ENCODE measurements at regions not wholly inside any gene's neighbourhood (a gene's known extent, or its start where the extent isn't known, plus 50 kb on each side); places are given as distances from the start of the nearest gene placed in this dataset.

DNA sequence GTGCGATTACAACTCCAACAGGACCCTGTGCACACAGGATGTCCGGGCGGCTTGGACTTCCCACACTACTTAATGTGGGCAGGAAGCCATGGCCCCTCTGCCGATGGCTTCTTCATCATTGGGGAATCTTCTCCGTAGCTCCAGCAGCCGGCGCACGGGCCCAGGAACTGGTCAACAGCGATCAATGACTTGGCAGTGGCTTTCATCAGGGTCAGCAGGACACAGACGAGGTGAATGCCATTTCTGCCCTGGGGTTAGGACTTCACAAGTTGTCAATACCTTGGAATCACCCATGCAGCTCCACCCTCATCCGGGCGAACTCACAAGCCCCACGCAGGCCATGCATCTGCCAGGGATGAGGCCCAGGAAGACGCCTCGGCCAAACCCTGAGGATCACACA, 645.7 kb downstream of the BRD1 start:
- Mint-ChIP-seq H3K27me3 (ENCODE audit: insufficient read depth, low read depth, poor library complexity) (peaks cover 3% of the 10 kb centered on the region), H3K27ac (no peak overlapping the region), H3K36me3 (ENCODE audit: low read depth) (no peaks in the 10 kb centered on the region), H3K4me3 (no peak overlapping the region), H3K9me3 (no peaks in the 10 kb centered on the region), H3K4me1 (peaks cover 2% of the 10 kb centered on the region; the same call in 2 of the 3 replicates)
- no peaks in the 10 kb centered on the region for H3K27me3 ChIP-seq (ENCODE audit: insufficient read depth)
- no peaks in the 10 kb centered on the region for H4K20me1 ChIP-seq (replicated peaks; ENCODE audit: insufficient read depth)
- TF ChIP-seq ZNF331 (CRISPR knock-in tag; IDR thresholded peaks at IDR 0.05; ENCODE audit: low read depth) (no peak), EZH2phosphoT487 (IDR thresholded peaks at IDR 0.05; ENCODE audit: unreplicated experiment) (no peak), NANOG (IDR thresholded peaks at IDR 0.05; ENCODE audit: borderline replicate concordance) (no peak), ZNF114 (CRISPR knock-in tag; IDR thresholded peaks at IDR 0.05) (no peak), EZH2 (IDR thresholded peaks at IDR 0.05; ENCODE audit: low read depth, unreplicated experiment) (no peak), CREB1 (CRISPR knock-in tag; IDR thresholded peaks at IDR 0.05; ENCODE audit: low read depth) (no peak), JUNB (IDR thresholded peaks at IDR 0.05; ENCODE audit: unreplicated experiment) (no peak)
- TF ChIP-seq, protein P1, sequence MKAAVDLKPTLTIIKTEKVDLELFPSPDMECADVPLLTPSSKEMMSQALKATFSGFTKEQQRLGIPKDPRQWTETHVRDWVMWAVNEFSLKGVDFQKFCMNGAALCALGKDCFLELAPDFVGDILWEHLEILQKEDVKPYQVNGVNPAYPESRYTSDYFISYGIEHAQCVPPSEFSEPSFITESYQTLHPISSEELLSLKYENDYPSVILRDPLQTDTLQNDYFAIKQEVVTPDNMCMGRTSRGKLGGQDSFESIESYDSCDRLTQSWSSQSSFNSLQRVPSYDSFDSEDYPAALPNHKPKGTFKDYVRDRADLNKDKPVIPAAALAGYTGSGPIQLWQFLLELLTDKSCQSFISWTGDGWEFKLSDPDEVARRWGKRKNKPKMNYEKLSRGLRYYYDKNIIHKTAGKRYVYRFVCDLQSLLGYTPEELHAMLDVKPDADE (IDR thresholded peaks at IDR 0.05): no peak
- TF ChIP-seq, protein P2, sequence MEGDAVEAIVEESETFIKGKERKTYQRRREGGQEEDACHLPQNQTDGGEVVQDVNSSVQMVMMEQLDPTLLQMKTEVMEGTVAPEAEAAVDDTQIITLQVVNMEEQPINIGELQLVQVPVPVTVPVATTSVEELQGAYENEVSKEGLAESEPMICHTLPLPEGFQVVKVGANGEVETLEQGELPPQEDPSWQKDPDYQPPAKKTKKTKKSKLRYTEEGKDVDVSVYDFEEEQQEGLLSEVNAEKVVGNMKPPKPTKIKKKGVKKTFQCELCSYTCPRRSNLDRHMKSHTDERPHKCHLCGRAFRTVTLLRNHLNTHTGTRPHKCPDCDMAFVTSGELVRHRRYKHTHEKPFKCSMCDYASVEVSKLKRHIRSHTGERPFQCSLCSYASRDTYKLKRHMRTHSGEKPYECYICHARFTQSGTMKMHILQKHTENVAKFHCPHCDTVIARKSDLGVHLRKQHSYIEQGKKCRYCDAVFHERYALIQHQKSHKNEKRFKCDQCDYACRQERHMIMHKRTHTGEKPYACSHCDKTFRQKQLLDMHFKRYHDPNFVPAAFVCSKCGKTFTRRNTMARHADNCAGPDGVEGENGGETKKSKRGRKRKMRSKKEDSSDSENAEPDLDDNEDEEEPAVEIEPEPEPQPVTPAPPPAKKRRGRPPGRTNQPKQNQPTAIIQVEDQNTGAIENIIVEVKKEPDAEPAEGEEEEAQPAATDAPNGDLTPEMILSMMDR (conservative IDR thresholded peaks at IDR 0.05; ENCODE audit: low read depth in 2 of 2): no peak
- TF ChIP-seq, protein P3, sequence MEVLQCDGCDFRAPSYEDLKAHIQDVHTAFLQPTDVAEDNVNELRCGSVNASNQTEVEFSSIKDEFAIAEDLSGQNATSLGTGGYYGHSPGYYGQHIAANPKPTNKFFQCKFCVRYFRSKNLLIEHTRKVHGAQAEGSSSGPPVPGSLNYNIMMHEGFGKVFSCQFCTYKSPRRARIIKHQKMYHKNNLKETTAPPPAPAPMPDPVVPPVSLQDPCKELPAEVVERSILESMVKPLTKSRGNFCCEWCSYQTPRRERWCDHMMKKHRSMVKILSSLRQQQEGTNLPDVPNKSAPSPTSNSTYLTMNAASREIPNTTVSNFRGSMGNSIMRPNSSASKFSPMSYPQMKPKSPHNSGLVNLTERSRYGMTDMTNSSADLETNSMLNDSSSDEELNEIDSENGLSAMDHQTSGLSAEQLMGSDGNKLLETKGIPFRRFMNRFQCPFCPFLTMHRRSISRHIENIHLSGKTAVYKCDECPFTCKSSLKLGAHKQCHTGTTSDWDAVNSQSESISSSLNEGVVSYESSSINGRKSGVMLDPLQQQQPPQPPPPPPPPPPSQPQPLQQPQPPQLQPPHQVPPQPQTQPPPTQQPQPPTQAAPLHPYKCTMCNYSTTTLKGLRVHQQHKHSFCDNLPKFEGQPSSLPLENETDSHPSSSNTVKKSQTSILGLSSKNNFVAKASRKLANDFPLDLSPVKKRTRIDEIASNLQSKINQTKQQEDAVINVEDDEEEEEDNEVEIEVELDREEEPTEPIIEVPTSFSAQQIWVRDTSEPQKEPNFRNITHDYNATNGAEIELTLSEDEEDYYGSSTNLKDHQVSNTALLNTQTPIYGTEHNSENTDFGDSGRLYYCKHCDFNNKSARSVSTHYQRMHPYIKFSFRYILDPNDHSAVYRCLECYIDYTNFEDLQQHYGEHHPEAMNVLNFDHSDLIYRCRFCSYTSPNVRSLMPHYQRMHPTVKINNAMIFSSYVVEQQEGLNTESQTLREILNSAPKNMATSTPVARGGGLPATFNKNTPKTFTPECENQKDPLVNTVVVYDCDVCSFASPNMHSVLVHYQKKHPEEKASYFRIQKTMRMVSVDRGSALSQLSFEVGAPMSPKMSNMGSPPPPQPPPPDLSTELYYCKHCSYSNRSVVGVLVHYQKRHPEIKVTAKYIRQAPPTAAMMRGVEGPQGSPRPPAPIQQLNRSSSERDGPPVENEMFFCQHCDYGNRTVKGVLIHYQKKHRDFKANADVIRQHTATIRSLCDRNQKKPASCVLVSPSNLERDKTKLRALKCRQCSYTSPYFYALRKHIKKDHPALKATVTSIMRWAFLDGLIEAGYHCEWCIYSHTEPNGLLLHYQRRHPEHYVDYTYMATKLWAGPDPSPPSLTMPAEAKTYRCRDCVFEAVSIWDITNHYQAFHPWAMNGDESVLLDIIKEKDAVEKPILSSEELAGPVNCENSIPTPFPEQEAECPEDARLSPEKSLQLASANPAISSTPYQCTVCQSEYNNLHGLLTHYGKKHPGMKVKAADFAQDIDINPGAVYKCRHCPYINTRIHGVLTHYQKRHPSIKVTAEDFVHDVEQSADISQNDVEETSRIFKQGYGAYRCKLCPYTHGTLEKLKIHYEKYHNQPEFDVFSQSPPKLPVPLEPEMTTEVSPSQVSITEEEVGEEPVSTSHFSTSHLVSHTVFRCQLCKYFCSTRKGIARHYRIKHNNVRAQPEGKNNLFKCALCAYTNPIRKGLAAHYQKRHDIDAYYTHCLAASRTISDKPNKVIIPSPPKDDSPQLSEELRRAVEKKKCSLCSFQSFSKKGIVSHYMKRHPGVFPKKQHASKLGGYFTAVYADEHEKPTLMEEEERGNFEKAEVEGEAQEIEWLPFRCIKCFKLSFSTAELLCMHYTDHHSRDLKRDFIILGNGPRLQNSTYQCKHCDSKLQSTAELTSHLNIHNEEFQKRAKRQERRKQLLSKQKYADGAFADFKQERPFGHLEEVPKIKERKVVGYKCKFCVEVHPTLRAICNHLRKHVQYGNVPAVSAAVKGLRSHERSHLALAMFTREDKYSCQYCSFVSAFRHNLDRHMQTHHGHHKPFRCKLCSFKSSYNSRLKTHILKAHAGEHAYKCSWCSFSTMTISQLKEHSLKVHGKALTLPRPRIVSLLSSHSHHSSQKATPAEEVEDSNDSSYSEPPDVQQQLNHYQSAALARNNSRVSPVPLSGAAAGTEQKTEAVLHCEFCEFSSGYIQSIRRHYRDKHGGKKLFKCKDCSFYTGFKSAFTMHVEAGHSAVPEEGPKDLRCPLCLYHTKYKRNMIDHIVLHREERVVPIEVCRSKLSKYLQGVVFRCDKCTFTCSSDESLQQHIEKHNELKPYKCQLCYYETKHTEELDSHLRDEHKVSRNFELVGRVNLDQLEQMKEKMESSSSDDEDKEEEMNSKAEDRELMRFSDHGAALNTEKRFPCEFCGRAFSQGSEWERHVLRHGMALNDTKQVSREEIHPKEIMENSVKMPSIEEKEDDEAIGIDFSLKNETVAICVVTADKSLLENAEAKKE (CRISPR knock-in tag; IDR thresholded peaks at IDR 0.05): no peak
- H3K4me3 ChIP-seq: no peak overlapping the region
- H3K9me2 ChIP-seq (ENCODE audit: insufficient read depth): no peaks in the 10 kb centered on the region
- no peak overlapping the region for H3K27ac ChIP-seq (ENCODE audit: low read depth)
- no peaks in the 10 kb centered on the region for H3K79me2 ChIP-seq (replicated peaks; ENCODE audit: insufficient read depth)
- no peak overlapping the region for H2AFZ ChIP-seq
- H3F3A ChIP-seq (replicated peaks; ENCODE audit: low read depth): no peaks in the 10 kb centered on the region
- no peak overlapping the region for H3K4me2 ChIP-seq
- DNase-seq (ENCODE audit: low spot score) (no peak), ATAC-seq (no peak)
- no peaks in the 10 kb centered on the region for H3K4me1 ChIP-seq (ENCODE audit: insufficient read depth)
- H3K36me3 ChIP-seq (ENCODE audit: insufficient read depth): no peaks in the 10 kb centered on the region; the same call in 1 of the 2 replicates

Measured in GM23338 (cell line).